Fibroblast of lung (primary cell): ENCODE measurements at regions not wholly inside any gene's neighbourhood (a gene's known extent, or its start where the extent isn't known, plus 50 kb on each side); places are given as distances from the start of the nearest gene placed in this dataset.

Source experiments
- DNase-seq, 2 donors: peaks; one replicate each; pipeline versions ENCODE4 v3.0.0 to v3.0.0-alpha.2; 2010; ENCODE audit warnings: low read depth in 2 of 2
- H2AFZ ChIP-seq: 2 replicates; pipeline ENCODE4 v1.5.1; 2012; ENCODE audit warnings: low read length, control low read depth, inconsistent platforms
- H3K27ac ChIP-seq: 2 replicates; pipeline ENCODE4 v1.5.1; 2011; ENCODE audit warnings: low read length, control low read depth; ENCODE audit not compliant: insufficient read depth
- H3K27me3 ChIP-seq: 2 replicates; pipeline ENCODE4 v1.5.1; 2011; ENCODE audit warnings: mild to moderate bottlenecking, low read length; ENCODE audit not compliant: control insufficient read depth, insufficient read depth
- H3K36me3 ChIP-seq: 2 replicates; pipeline ENCODE4 v1.5.1; 2011; ENCODE audit warnings: low read length; ENCODE audit not compliant: control insufficient read depth, insufficient read depth
- H3K4me1 ChIP-seq: 2 replicates; pipeline ENCODE4 v1.5.1; 2011; ENCODE audit warnings: low read length; ENCODE audit not compliant: control insufficient read depth, insufficient read depth; ENCODE audit errors: extremely low read depth
- H3K4me2 ChIP-seq: 2 replicates; pipeline ENCODE4 v1.5.1; 2011; ENCODE audit warnings: low read length, control low read depth; ENCODE audit not compliant: insufficient read depth; ENCODE audit errors: extremely low read depth
- H3K4me3 ChIP-seq, 4 experiments: fragments of 200-600 bp in 1 of 4; sonication (generic) in 1 of 4; replicated peaks in 1 of 4; 2 replicates each; pipeline ENCODE4 v1.5.1; 2011 to 2016; ENCODE audit warnings: low read length in 4 of 4, low read depth in 3 of 4, mild to moderate bottlenecking in 3 of 4, control low read depth in 2 of 4, inconsistent platforms in 1 of 4, mixed read lengths in 1 of 4; ENCODE audit not compliant: insufficient read depth in 1 of 4; ENCODE audit errors: control extremely low read depth in 1 of 4
- H3K79me2 ChIP-seq: 2 replicates; pipeline ENCODE4 v1.5.1; 2012; ENCODE audit warnings: mild to moderate bottlenecking, low read length, inconsistent platforms; ENCODE audit not compliant: control insufficient read depth, insufficient read depth
- H3K9ac ChIP-seq: 2 replicates; pipeline ENCODE4 v1.5.1; 2011; ENCODE audit warnings: mild to moderate bottlenecking, low read length, control low read depth; ENCODE audit not compliant: insufficient read depth
- H3K9me3 ChIP-seq: 2 replicates; pipeline ENCODE4 v1.5.1; 2012; ENCODE audit warnings: low read depth, low read length; ENCODE audit not compliant: control insufficient read depth, insufficient read depth
- H4K20me1 ChIP-seq: 2 replicates; pipeline ENCODE4 v1.5.1; 2011; ENCODE audit warnings: low read length; ENCODE audit not compliant: control insufficient read depth, insufficient read depth; ENCODE audit errors: extremely low read depth
- EZH2 ChIP-seq: IDR thresholded peaks from 2 replicates; pipeline ENCODE4 v1.5.1; 2012; ENCODE audit warnings: low read length, control low read depth, mild to moderate bottlenecking; ENCODE audit errors: missing control alignments
- TF ChIP-seq, protein P1 (sequence below), 2 donors: IDR thresholded peaks in 1 of 2; conservative IDR thresholded peaks in 1 of 2; 1 replicate in 1 of 2; 2 replicates in 1 of 2; pipeline ENCODE4 v1.5.1; 2011 to 2012; ENCODE audit warnings: low read length in 2 of 2, control low read depth in 1 of 2, inconsistent platforms in 1 of 2, low read depth in 1 of 2, mild to moderate bottlenecking in 1 of 2

DNA sequence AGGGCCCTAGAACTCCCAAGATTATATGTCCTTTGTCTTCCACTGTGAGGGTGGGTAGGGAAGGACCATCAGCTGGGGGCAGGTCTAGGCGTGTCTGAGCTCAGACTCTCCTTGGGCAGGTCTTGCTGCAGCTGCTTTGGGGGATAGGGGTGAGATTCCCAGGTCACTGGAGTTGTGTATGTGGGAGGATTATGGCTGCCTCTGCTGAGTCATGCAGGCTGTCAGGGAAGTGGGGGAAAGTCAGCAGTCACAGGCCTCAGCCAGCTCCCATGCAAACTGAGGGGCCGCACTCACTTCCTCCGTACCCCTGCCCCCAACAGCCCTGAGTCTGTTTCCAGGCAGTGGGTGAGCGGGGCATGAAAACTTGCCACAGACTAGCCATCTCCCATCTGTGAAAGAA is 600.8 kb downstream of the DIAPH3 start:
- Histone ChIP-seq H3K9ac (no peak overlapping the region), H3K27me3 (no peaks in the 10 kb centered on the region), H3K27ac (no peak overlapping the region), H3K4me2 (no peak overlapping the region), H3K9me3 (no peaks in the 10 kb centered on the region), H3K79me2 (no peaks in the 10 kb centered on the region), H3K4me3 (no peak overlapping the region), H3K4me1 (no peaks in the 10 kb centered on the region), H4K20me1 (no peaks in the 10 kb centered on the region), H3K36me3 (no peaks in the 10 kb centered on the region), H2AFZ (no peak overlapping the region)
- TF ChIP-seq EZH2 = no peak
- TF ChIP-seq, protein P1, sequence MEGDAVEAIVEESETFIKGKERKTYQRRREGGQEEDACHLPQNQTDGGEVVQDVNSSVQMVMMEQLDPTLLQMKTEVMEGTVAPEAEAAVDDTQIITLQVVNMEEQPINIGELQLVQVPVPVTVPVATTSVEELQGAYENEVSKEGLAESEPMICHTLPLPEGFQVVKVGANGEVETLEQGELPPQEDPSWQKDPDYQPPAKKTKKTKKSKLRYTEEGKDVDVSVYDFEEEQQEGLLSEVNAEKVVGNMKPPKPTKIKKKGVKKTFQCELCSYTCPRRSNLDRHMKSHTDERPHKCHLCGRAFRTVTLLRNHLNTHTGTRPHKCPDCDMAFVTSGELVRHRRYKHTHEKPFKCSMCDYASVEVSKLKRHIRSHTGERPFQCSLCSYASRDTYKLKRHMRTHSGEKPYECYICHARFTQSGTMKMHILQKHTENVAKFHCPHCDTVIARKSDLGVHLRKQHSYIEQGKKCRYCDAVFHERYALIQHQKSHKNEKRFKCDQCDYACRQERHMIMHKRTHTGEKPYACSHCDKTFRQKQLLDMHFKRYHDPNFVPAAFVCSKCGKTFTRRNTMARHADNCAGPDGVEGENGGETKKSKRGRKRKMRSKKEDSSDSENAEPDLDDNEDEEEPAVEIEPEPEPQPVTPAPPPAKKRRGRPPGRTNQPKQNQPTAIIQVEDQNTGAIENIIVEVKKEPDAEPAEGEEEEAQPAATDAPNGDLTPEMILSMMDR (conservative IDR thresholded peaks at IDR 0.05 in 1 of 2, IDR thresholded peaks at IDR 0.05 in 1 of 2; ENCODE audit: low read depth in 1 of 2, low read length in 2 of 2) = no peak
- DNase-seq = no peak

DNA sequence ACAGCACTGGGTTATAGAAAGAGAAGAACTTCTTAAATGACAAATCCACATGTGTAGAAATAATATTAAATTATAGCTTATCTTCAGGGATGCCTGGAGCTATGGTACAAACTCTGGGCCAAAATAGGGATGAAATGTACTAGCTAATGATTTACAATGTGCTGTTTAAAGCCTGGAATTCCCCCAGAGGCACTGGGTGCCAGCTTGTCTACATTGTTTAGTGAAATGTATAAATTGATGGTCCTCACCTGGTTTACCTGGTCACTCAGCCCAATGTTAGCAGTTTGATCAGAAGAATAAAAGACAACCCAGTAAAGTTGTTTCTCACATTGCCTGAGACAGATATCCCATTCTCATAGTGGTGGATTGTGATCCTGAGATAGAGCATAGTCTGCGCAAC is 597.2 kb downstream of the DIAPH3 start:
- no peaks in the 10 kb centered on the region for H4K20me1 ChIP-seq
- no peaks in the 10 kb centered on the region for H3K4me1 ChIP-seq
- no peaks in the 10 kb centered on the region for H3K27me3 ChIP-seq
- H2AFZ ChIP-seq = no peak overlapping the region
- no peak for DNase-seq
- H3K9me3 ChIP-seq = no peaks in the 10 kb centered on the region
- H3K36me3 ChIP-seq = no peaks in the 10 kb centered on the region
- H3K9ac ChIP-seq = no peak overlapping the region
- no peaks in the 10 kb centered on the region for H3K79me2 ChIP-seq
- H3K27ac ChIP-seq = no peak overlapping the region
- no peak overlapping the region for H3K4me3 ChIP-seq
- H3K4me2 ChIP-seq = no peak overlapping the region
- TF ChIP-seq, protein P1 (conservative IDR thresholded peaks at IDR 0.05 in 1 of 2, IDR thresholded peaks at IDR 0.05 in 1 of 2; ENCODE audit: low read depth in 1 of 2, low read length in 2 of 2) = no peak
- TF ChIP-seq EZH2 = no peak

- Histone ChIP-seq H3K27me3 (no peaks in the 10 kb centered on the region), H3K4me2 (no peak overlapping the region), H3K4me3 (no peak overlapping the region), H3K9me3 (no peaks in the 10 kb centered on the region), H4K20me1 (no peaks in the 10 kb centered on the region), H3K27ac (no peak overlapping the region), H3K36me3 (no peaks in the 10 kb centered on the region), H3K9ac (no peak overlapping the region), H2AFZ (no peak overlapping the region), H3K4me1 (no peaks in the 10 kb centered on the region), H3K79me2 (no peaks in the 10 kb centered on the region)
- TF ChIP-seq EZH2 = no peak
- TF ChIP-seq, protein P1 (conservative IDR thresholded peaks at IDR 0.05 in 1 of 2, IDR thresholded peaks at IDR 0.05 in 1 of 2; ENCODE audit: low read depth in 1 of 2, low read length in 2 of 2) = no peak
- DNase-seq = no peak
Observed at GRCh38 chr13:59568306-59568705, 595.4 kb downstream of the DIAPH3 start.
